Midbrain (tissue), 1 donor: ENCODE measurements at regions not wholly inside any gene's neighbourhood (a gene's known extent, or its start where the extent isn't known, plus 50 kb on each side); places are given as distances from the start of the nearest gene placed in this dataset.
A peak's percentile ranks its signal among the peaks of the same experiment; 100 is the strongest.
"Not testable (repeated sequence)": the region's sequence is repeated elsewhere in the genome, so short reads cannot be mapped to it uniquely, and the experiment has no call there.

Experiments
- DNase-seq: peaks from one replicate; lab custom pipeline; 2025; lab: John Stamatoyannopoulos, UW

DNA sequence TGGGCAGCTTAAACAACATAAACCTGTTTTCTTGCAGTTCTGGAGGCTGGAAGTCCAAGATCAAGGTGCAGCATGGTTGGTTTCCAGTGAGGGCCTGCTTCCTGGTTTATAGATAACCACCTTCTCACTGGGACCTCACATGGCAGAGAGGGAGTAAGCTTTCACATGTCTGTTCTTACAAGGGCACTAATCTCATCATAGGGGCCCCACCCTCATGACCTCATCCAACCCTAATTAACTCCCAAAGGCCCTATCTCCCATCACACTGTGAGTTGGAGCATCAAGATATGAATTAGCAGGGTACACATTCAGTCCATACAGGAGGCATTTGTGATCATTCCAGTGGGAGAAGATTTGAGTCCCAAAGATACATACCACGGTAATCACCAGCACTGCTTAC lies 50.5 kb upstream of the GRIN2A start:
- DNase-seq, result no peak

GRCh38 chr16:10239640-10240039 lies 57.4 kb upstream of the GRIN2A start:
- no peak for DNase-seq

DNA sequence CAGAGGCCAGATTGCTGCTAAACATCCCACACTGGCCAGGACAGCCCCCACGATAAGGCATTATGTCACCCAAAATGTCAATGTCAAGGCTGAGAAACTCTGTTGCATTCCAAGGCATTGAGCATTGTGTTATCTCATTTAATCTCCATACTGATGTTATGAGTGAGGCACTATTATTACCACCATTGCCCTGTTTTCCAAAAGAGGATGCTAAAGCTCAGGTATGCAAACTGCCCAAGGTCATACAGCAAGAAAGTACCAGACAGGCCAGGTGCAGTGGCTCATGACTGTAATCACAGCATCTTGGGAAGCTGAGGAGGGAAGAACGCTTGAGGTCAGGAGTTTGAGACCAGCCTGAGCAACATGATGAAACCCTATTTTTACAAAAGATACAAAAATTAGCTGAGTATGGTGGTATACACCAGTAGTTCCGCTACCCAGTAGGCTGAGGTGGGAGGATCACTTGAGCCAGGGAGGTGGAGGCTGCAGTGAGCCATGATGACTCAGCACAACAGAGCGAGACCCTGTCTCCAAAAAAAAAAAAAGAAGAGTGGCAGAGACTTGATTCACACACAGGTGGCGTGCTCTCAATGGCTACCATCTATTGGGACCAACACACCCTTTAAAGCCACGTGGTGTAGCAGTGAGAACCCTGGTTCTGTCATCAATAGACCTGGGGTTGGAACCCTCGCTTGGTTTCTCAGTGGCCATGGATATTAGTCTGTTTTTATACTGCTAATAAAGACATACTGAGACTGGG lies 58.8 kb upstream of the GRIN2A start:
- no peak for DNase-seq

DNA sequence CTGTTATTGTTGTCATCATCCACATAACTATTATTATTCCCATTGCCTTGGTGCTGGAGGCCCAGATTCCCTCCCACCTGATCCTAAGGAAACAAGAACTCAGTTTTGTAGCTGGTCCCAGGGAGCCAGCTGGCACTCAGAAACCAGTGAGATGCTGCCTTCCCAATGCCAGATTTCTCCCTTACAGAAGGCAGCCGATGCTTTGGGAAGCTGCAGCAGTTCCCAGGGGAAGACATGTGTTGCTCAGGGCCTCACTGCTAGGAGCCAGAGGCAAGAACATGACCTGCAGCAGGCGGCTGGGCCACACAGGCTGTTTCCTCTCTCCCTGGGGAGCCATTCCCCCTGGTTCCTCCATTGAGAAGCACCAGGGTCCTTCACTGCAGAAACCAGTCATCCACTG lies 59.9 kb upstream of the GRIN2A start:
- no peak for DNase-seq

DNA sequence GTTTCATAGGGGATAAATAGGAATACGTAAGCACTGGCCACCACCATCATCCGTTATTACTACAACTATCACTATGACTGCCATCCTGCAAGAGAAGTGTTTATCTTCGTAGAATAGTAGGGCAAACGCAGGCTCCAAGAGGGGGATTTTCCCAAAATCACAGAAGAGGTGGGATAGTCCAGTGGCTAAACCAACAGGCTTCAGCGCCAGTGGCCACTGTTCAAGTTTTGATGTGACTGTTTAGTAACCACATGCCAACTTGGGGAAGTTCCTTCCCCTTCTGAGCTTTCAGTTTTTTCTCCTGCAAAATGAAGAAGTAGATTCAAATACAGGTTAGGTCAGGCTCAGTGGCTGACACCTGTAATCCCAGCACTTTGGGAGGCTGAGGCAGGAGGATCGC lies 60.7 kb upstream of the GRIN2A start:
- DNase-seq, result no peak

- no peak for DNase-seq
These were observed 62.8 kb upstream of the GRIN2A start for GRCh38 chr16:10245002-10245401.

GRCh38 chr16:10250137-10250828 lies 68.1 kb upstream of the GRIN2A start:
- no peak for DNase-seq

- DNase-seq, result no peak
These were observed 69.9 kb upstream of the GRIN2A start for GRCh38 chr16:10252155-10252554.

GRCh38 chr16:10253409-10253808 lies 71.2 kb upstream of the GRIN2A start:
- no peak for DNase-seq

- no peak for DNase-seq
These were observed 73.5 kb upstream of the GRIN2A start for GRCh38 chr16:10255728-10256127.

DNA sequence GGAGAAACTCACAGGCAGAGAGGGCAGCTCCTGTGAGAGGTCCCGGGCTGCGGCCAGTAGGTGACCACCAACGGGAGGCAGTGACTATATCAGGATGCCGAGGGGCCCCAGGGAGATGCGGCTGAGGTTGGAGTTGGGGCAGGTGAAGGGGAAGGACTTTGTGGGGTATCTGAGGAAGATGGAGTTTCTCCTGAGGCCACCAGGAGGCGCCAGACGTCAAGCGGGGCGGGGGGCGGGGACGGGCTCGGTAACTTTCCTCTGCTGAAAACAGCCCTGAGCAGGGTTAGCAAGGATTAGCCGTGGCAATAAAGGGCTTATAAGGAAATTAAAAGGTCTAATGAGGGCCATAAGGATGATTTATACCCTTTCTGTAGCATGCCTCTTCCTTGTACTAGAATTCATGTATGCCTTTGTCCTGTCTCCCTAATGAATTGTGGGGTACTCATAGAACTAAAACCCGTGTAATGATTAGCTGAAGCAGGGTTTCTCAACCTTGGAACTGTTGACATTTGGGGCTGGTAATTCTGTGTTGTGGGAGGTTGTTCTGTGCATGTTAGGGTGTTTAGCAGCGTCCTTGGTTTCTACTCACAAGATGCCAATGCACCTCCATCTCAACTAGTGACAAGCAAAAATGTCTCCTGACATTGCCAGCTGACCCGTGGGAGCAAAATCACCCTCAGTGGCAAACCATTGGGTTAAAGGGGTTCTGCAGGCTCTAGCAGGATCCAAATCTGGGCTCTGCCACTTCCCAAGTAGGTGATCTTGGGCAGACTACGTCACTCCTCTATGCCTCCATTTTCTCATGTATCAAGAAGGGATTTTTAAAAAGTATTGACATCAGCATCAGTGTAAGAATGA lies 74.8 kb upstream of the GRIN2A start:
- peak; percentile 25 for DNase-seq

- DNase-seq, result not testable (repeated sequence)
These were observed 75.5 kb upstream of the GRIN2A start for GRCh38 chr16:10257642-10258251.

GRCh38 chr16:10258930-10259603 lies 76.8 kb upstream of the GRIN2A start:
- DNase-seq, result not testable (repeated sequence)

DNA sequence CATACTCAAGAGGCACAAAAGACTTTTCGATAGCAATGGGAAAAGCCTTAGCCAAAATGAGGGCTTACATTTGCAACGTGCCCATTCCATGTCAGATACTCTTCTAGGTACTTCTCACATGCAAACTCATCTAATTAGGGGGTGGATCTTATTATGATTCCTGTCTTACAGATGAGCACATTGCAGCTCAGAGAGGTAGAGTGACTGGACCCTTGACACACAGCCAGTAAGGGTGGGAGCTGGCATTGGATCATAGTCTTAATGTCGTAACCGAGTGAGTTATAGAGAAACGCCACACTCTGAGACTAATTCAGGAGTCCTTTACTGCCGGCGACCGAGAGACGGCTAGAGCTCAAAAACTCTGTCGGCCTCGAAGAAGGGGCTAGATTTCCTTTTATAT lies 78.8 kb upstream of the GRIN2A start:
- no peak for DNase-seq

DNA sequence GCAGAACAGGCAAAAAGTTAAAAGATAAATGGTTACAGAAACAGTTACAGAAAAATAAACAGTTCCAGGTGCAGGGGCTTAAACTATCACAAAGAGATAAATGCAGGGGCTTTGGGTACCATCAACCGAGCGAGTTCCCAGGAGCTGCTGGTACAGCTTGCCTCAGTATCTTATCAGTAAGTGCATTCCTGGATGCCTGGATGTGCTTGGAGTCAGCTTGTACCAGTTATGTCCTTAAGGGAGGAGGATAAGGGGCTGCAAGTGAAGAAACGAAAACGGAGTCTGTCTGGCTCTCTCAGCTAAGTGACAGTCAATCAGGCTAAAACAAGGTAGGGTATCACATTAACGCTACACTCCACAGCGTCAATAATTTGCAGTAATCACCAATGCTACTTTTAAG lies 79.3 kb upstream of the GRIN2A start:
- not testable (repeated sequence) for DNase-seq

DNA sequence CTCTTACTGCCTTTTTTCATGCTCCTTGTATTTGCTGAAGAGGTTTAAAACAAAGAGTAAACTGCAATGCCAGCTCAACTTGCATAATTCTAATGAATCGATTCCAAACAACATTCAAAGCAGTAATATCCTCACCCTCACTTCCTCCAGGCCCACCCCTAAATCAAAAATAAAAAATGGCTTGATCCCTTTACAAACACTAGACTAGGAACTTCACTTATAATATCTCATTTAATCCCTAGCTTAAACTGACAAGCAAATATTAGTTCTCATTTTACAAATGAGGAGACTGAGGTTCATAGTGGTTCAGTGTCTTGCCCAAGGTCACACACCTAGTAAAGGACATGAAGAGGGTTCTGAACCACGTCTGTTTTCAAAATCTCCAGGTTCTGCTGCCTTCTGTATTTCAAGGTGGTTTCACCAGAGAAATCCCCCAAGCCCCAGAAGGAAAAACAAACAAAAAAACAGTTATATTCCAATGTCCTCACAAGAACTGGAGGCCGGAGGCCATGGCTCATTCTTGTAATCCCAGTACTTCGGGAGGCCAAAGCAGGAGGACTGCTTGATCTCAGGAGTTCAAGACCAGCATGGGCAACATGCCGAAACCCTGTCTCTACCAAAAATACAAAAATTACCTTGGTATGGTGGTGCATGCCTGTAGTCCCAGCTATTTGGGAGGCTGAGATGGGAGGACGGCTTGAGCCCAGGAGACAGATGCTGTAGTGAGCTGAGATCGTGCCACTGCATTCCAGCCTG lies 80.3 kb upstream of the GRIN2A start:
- no peak for DNase-seq

- DNase-seq, result no peak
These were observed 83.8 kb upstream of the GRIN2A start for GRCh38 chr16:10265770-10266615.

- no peak for DNase-seq
These were observed 84.6 kb upstream of the GRIN2A start for GRCh38 chr16:10266809-10267208.

GRCh38 chr16:10269632-10270031 lies 87.4 kb upstream of the GRIN2A start:
- no peak for DNase-seq
